ENCODE measurements at regions not wholly inside any gene's neighbourhood (a gene's known extent, or its start where the extent isn't known, plus 50 kb on each side); places are given as distances from the start of the nearest gene placed in this dataset.

DNA sequence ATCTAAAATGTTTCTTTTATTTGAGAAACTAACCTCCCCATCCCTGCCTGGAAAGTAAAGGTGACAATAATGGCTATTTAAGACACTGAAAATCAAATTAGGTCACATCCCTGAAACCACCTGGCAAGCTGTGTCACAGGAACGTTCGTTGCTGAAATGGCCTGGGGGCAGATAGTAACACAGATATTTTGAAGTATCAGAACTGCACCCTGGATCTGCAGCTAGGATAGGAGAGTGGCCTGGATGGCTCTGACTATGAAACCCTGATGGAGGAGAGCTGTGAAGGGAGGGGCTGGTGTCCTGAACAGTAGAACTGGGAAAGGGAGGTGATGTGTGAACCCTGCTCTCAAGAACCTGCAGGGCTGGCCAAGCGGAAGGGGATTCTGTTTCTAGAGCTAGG is 648.3 kb upstream of the CFAP20DC start:
- DNase-seq = no peak

DNA sequence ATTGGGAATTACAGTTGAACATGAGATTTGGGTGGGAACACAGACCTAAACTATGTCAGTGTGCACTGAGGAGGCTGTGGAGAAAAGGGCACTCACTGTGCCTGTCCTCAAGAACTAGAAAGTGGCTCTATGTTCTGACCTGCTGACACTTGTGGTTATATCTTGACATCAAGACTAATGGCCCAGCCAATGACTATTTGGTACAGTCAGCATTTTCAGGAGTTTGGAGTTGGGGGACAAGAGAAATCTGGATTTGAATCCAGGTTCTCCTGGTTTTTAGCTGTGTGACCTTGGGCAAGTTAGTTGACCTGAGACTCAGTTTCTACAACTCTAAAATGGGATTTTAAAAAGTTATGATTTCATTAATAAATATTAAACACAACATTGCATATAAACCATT is 647.0 kb upstream of the CFAP20DC start:
- DNase-seq = no peak

DNA sequence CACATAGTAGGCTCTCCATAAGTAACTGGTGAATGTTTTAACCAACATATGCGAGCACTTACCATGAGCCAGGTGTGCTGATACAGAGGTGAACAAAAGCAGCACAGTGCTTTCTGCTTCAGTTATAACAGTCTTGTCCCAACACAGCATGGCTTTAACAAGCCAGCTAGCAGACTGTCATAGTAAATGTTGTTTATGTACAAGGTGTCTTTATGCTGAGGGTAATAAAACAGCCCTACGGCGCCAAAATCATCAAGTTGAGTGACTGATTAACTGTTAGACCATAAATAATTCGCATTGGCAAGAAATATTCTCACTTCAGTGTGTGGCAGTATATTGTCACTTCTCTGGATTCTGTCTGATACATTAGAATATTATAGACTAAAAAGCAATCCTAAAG is 646.0 kb upstream of the CFAP20DC start:
- no peak for DNase-seq

- DNase-seq = no peak
Observed at GRCh38 chr3:59692117-59692516, 642.3 kb upstream of the CFAP20DC start.

- no peak for DNase-seq
Observed at GRCh38 chr3:59690886-59691285, 641.1 kb upstream of the CFAP20DC start.

DNA sequence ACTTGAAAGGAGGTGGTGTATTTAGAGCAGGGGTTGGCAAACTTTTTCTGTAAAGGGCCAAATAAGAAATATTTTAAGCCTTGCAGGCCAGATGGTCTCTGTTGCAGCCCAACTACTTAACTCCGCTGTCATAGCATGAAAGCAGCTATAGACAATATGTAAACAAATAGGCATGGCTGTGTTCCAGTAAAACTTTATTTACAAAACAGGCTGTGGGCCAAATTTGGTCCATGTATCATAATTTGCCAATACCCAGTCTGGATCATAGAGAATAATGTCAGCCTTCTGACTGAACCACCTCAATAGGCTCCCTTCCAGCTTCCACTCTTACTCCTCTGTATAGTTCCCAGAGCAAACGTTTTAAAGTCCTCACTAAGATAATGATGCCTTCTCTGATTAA is 638.8 kb upstream of the CFAP20DC start:
- DNase-seq = no peak

GRCh38 chr3:59685432-59685831 is 635.6 kb upstream of the CFAP20DC start:
- DNase-seq = no peak

DNA sequence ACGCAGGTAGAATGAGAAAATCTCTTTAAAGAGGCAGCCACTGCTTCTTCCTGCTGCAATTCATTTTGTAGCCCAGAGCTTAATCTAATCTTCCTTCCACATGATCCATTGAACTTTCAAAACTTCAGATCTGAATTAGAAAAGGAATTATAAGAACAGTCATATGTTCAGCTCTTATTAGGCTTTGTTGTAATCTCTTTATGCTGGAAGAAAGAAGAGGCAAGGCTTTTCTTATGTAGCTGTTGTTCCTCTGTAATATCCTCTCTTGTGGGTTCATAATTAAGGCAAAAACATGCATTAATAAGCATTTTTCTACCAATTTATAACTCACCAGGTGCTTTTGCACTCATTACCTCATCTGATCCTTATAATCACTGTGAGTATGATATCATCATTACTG is 634.9 kb upstream of the CFAP20DC start:
- no peak for DNase-seq

GRCh38 chr3:59680919-59681318 is 631.1 kb upstream of the CFAP20DC start:
- no peak for DNase-seq

DNA sequence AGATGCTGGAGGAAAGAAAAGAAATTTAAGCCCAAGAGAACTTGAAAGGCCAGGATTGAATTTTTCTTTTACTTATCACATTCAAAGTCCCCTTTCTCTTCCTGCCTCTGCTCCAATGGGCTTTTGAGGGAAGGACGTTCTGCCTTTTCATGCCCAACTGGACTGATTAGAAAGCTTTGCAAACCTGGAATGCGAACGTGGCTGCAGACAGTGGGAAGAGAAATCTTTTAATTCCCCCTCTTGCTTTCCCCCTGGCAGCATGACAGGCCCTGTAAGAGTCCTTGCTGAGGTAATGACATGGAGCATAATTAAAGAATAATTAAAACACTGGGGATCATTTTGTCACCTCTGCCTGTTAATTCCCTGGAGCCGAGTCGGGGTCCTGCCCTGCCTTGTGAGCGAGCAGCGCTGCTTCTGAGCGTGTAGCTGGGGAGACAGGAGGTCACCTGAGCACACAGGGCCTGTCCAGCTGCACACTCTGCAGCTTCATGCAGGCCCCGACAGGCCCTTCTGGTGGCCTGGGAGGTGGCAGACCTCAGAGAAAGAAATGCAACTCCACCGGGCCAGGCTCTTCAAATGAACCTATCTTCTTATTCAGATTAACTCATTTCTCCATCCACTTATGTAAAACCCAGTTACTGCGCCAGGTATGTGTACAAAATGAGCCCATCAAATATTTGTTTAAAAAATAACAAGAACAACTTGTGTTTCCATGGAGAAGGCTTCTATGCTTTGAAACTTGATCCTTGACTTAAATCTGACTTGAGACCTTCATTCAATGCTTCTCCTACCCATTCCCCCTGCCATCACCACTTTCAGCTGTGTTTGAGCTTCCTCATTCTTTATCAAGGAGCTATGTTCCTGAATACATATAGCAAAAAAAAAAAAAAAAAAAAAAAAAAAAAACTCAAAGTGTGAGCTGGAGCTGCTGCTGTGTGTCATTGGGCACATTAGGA is 628.2 kb upstream of the CFAP20DC start:
- DNase-seq = no peak

- DNase-seq = no peak
Observed at GRCh38 chr3:59675495-59675894, 625.7 kb upstream of the CFAP20DC start.

DNA sequence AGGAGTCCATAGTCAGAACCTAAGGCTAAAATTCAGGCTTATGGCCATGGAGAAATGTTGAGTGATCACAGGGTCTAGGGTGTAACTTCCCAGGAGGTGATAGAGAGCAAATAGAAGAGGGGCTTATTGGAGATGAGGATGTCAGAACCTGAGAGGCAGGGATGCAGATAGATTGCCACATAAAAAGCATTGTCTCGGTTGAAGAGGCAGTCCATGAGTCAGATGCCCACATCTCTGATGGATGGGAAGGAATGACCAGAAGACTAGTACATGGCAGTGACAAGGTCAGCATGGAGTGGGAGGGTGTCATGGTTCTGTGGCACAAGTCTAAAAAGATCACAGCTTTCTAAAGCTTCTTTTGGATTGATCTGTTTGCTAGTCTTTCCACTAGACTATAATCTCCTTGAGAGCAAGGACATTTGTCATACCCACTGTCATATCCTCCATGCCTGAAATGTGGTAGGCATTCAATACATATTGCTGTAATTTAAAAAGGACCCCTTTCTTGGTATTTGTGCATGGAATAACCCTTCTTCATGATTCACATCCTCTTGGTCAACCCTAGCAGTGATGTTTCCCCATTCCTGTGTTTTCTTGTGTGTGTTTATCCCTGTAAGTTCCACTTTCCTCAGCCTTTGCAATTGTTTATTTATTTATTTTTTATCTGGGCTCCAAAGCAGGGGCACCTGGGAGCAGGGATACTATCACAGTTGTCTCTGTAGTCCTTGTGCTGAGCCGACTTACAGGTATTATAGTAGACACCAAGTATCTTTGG is 613.4 kb upstream of the CFAP20DC start:
- DNase-seq = no peak

DNA sequence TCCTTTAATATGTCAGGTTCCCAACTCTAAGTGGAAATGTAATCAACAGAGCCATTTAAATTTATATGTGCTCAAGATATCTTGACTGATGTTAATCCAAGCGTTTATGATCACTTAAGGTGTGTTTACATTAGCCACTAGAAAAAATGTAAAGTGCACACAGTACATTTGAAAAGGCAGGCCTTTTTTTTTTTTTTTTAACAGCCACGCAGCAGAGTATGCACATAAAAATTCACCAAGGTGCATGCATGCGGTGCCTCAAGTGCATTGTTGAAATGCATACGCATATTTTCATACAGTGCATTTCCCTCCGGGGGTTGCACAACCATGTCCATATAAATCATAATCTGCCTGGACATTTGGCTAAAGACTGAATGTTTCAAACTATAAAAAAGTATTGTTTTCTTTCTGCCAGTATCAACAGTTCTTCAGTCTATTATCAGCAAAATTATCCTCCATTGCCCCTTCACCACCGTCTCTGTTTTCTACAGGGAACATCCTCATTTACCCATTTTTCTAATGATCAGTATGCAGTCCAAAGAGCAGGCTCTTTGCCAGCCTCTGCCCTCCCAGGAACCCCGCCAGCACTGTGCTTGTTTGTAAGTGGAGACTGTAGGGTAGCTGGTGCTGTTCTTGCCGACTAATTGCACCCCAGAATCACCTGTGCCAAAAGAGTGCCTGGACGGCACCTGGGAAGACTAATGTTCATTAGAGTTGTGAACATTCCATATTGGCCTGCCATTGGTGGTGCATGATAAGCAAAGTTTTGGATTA is 611.2 kb upstream of the CFAP20DC start:
- no peak for DNase-seq

DNA sequence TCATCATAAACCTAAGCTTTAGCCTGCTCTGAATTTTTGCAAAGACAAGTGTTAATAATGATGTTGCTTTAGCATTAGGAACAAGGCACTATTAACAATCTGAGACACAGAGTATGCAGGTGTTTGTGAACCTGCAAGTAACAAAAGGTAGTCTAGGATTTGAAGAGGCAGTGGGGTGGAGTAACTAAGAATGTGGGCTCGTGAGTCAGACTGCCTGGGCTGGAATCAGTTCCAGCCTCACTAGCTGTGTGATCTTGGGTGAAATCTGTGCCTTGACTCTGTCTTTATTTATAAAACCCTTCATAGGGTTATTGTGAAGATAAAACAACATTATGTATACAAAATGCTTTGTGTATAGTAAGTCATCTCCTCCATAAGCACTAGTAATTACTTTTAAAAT is 610.6 kb upstream of the CFAP20DC start:
- no peak for DNase-seq

- no peak for DNase-seq
Observed at GRCh38 chr3:59659755-59660154, 609.9 kb upstream of the CFAP20DC start.

GRCh38 chr3:59658866-59659265 is 609.0 kb upstream of the CFAP20DC start:
- no peak for DNase-seq

DNA sequence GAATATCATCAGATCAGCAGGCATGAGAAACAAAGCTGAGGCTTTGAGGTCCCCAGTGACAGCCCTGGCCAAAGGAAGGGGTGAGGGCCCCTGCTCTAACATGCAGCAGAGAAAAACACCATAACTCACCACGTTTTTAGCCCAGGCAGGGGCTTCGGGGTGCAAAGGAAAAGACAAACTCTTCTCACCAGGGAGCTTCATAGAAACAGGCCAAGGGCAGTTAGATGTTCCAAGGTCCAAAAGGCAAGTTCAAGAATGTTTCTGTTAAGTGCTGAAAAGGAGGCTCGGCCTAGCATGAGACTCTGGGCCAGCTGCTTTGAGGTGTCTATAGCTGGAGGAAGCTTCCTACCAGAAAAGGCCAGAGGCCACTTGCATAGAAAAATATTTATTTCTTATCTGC is 608.4 kb upstream of the CFAP20DC start:
- DNase-seq = no peak

GRCh38 chr3:59655418-59656015 is 605.7 kb upstream of the CFAP20DC start:
- no peak for DNase-seq

DNA sequence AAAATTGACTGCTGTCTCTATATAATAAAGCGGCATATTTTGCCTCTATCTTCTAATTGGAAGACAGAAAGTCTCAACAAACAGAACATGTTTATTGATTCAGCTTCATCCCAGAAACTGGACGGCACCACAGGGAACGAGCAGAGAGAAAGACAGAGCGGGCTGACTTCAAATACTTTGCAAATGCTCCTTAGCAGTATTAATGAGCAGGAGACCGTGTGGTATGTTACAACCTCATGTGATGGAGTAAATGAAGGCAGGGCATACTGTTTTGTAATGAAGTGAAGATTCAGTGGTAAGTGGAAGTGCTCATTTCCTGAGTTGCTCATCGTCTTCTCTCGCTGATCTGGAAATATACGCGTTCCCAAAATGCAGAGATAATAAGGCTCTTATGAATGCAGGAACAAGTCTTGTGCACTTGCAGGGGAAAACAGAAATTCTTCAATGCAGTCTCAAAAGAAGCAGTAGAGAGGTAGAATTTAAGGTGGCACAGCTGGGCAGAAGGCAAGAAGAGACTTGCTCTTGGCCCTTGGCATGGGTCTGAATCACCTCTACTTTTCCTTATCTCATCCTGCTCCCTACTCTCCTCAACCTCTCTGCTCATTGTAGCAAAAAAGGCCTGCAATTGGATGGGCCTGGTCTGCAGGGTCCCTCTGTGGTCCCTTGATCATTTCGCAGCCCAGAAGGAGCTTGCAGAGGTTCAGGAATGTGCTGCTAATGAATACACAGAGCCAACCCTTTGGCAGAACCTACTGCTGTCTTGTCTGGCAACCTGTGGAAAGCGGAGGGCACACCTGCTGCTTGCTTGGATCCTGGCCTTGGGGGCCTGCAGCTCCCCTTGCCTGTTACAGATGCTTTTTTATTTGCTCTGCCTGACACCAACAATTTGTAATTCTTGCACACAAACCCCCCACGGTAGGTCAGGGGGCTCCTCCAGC is 604.9 kb upstream of the CFAP20DC start:
- no peak for DNase-seq

GRCh38 chr3:59654123-59654479 is 604.3 kb upstream of the CFAP20DC start:
- DNase-seq = no peak

- no peak for DNase-seq
Observed at GRCh38 chr3:59653405-59654122, 603.7 kb upstream of the CFAP20DC start.

All from activated gamma-delta T cell treated with Interleukin-2 at 50 U/mL for 16 hours (primary cell).